ENCODE measurements at regions not wholly inside any gene's neighbourhood (a gene's known extent, or its start where the extent isn't known, plus 50 kb on each side); places are given as distances from the start of the nearest gene placed in this dataset.

DNA sequence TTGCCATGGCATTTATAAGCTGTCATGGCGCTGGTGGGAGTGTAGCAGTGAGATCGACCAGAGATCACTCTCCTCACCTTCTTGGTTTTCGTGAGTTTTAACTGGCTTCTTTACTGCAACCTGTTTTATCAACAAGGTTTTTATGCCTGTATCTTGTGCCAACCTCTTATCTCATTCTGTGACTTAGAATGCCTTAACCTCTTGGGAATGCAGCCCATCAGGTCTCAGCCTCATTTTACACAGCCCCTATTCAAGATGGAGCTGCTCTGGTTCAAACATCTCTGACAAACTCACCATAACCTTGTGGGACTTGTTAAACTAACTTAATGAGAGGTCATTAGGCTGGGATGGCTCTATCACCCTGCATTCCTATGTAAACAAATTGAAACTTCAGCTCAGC, 151.3 kb downstream of the CAND1 start:
- H3K9me3 ChIP-seq: no peaks in the 10 kb centered on the region
- no peak overlapping the region for H3K4me3 ChIP-seq
- no peak overlapping the region for H3K27ac ChIP-seq
- no peak for DNase-seq
- intact Hi-C loops (cut with DNase I; ENCODE audit: low total_unique reads): no loop called here
- H3K4me1 ChIP-seq: no peaks in the 10 kb centered on the region
- no peaks in the 10 kb centered on the region for H3K36me3 ChIP-seq
- 80 to 91% (median 86%) methylated on average over 3 of the region's 3 CpGs for WGBS, 5 donors
- TF ChIP-seq POLR2AphosphoS5 (IDR thresholded peaks at IDR 0.05): no peak
- TF ChIP-seq, protein P1, sequence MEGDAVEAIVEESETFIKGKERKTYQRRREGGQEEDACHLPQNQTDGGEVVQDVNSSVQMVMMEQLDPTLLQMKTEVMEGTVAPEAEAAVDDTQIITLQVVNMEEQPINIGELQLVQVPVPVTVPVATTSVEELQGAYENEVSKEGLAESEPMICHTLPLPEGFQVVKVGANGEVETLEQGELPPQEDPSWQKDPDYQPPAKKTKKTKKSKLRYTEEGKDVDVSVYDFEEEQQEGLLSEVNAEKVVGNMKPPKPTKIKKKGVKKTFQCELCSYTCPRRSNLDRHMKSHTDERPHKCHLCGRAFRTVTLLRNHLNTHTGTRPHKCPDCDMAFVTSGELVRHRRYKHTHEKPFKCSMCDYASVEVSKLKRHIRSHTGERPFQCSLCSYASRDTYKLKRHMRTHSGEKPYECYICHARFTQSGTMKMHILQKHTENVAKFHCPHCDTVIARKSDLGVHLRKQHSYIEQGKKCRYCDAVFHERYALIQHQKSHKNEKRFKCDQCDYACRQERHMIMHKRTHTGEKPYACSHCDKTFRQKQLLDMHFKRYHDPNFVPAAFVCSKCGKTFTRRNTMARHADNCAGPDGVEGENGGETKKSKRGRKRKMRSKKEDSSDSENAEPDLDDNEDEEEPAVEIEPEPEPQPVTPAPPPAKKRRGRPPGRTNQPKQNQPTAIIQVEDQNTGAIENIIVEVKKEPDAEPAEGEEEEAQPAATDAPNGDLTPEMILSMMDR (IDR thresholded peaks at IDR 0.05 in 8 of 11, conservative IDR thresholded peaks at IDR 0.05 in 3 of 11): no peak
- TF ChIP-seq POLR2A (IDR thresholded peaks at IDR 0.05): no peak
- H3K27me3 ChIP-seq (replicated peaks in 1 of 7): no peaks in the 10 kb centered on the region

DNA sequence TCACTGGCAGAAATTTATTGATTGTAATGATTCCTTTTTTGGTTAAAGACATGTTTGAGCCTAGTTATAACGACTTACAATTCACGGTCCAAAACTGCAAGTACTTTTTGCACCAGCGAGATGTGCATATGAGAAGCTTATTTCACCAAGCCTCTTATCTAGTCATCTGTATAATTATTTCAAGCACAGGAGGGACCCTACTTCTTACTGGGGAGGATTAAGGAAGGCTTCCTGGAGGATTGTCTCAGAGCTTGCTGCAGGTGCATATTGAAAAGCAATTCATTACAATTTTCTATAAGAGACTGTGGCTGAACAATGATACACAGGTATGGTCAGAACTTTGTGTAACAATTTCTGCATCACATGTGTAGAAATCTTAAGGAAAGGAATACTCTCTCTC, 152.9 kb downstream of the CAND1 start:
- H3K9me3 ChIP-seq: no peaks in the 10 kb centered on the region
- intact Hi-C loops (cut with DNase I; ENCODE audit: low total_unique reads): no loop called here

DNA sequence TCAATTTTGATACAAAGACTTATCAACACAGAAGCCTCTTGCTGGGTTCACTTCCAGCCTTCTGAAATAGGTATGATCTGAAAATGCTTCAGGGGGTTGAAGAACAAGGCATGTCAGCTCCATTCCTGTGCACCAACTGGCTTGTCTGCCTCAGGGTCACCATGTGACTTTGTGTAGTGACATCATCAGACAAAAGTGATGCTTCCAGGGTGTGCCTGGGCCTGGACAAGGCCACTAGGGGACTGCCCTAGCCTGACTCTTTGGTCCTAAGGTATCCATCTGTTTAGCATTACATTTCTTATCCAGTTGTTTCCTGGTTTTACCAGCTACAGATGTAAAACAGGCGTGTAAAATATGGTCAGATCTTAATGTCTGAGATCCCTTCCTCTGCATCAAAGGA, 155.6 kb downstream of the CAND1 start:
- WGBS, 5 donors: 81 to 100% (median 87%) methylated on average over 1 of the region's 1 CpG
- no peaks in the 10 kb centered on the region for H3K36me3 ChIP-seq
- no peaks in the 10 kb centered on the region for H3K9me3 ChIP-seq
- intact Hi-C loops (cut with DNase I; ENCODE audit: low total_unique reads): no loop called here
- no peak overlapping the region for H3K27ac ChIP-seq
- H3K4me3 ChIP-seq: no peak overlapping the region
- H3K4me1 ChIP-seq: no peaks in the 10 kb centered on the region
- no peak for DNase-seq
- TF ChIP-seq POLR2AphosphoS5 (IDR thresholded peaks at IDR 0.05): no peak
- no peaks in the 10 kb centered on the region for H3K27me3 ChIP-seq (replicated peaks in 1 of 7)

More for the DNA sequence above, 152.9 kb downstream of the CAND1 start:
- no peak for DNase-seq
- 90 to 96% (median 95%) methylated on average over 3 of the region's 3 CpGs for WGBS, 5 donors
- H3K27ac ChIP-seq: no peak overlapping the region
- H3K4me3 ChIP-seq: no peak overlapping the region
- TF ChIP-seq POLR2AphosphoS5 (IDR thresholded peaks at IDR 0.05) (no peak), POLR2A (IDR thresholded peaks at IDR 0.05) (no peak)
- TF ChIP-seq, protein P1 (IDR thresholded peaks at IDR 0.05 in 8 of 11, conservative IDR thresholded peaks at IDR 0.05 in 3 of 11): no peak
- no peaks in the 10 kb centered on the region for H3K36me3 ChIP-seq
- no peaks in the 10 kb centered on the region for H3K4me1 ChIP-seq
- no peaks in the 10 kb centered on the region for H3K27me3 ChIP-seq (replicated peaks in 1 of 7)

DNA sequence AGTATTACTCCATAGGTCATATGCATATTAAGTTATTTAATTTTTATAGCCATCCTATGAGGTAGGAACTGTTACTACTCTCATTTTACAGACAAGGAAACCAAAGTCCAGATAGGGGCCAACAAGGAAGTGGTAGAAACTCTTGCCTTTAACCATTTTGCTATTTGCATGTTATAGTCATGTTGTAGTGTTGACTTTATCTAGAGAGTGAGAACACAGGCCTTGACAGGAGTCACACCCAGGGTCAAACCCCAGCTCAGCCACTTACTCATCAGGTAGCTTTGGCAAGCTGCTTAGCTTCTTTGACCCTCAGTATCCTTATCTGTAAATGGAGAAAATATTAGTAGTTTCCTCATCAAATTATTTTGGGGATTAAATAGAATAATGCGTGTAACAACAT, 156.2 kb downstream of the CAND1 start:
- Histone ChIP-seq H3K9me3 (no peaks in the 10 kb centered on the region), H3K36me3 (no peaks in the 10 kb centered on the region), H3K4me3 (no peak overlapping the region), H3K27me3 (replicated peaks in 1 of 7) (no peaks in the 10 kb centered on the region), H3K4me1 (no peaks in the 10 kb centered on the region), H3K27ac (no peak overlapping the region)
- intact Hi-C loops (cut with DNase I; ENCODE audit: low total_unique reads): no loop called here
- TF ChIP-seq POLR2A (IDR thresholded peaks at IDR 0.05): no peak
- TF ChIP-seq POLR2AphosphoS5 (IDR thresholded peaks at IDR 0.05): no peak
- TF ChIP-seq, protein P1 (IDR thresholded peaks at IDR 0.05 in 8 of 11, conservative IDR thresholded peaks at IDR 0.05 in 3 of 11): no peak
- 80 to 90% (median 82%) methylated on average over 1 of the region's 1 CpG for WGBS, 5 donors
- DNase-seq: no peak

DNA sequence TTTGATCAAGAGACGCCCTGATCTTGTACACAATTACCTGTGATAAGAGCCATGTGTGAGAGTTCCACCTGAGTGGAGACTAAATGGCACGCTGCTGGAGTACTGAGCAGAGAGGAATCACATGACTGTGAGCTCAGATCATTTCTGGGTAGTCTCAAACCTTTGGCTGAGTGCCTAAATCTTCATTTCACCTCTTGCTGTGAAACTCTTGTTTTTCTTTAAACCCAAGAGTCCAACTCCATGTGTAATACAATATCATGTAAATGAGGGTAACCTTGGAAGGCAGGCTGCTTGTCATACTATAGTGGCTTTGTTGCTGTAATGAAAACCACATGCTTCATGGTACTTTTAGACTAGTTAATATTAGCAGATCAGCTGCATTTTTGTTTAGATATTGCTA, 156.9 kb downstream of the CAND1 start:
- 73 to 98% (median 88%) methylated on average over 2 of the region's 2 CpGs for WGBS, 5 donors
- intact Hi-C loops (cut with DNase I; ENCODE audit: low total_unique reads): no loop called here
- H3K27me3 ChIP-seq (replicated peaks in 1 of 7): no peaks in the 10 kb centered on the region
- no peaks in the 10 kb centered on the region for H3K9me3 ChIP-seq
- no peak for DNase-seq
- H3K4me3 ChIP-seq: no peak overlapping the region
- H3K4me1 ChIP-seq: no peaks in the 10 kb centered on the region
- H3K36me3 ChIP-seq: no peaks in the 10 kb centered on the region
- TF ChIP-seq POLR2AphosphoS5 (IDR thresholded peaks at IDR 0.05): no peak
- TF ChIP-seq, protein P1 (IDR thresholded peaks at IDR 0.05 in 8 of 11, conservative IDR thresholded peaks at IDR 0.05 in 3 of 11): no peak
- no peak for TF ChIP-seq POLR2A (IDR thresholded peaks at IDR 0.05)
- no peak overlapping the region for H3K27ac ChIP-seq

Data from spleen (tissue), 11 donors.